Progenitor cell of endocrine pancreas (in vitro differentiated cells): ENCODE measurements at regions not wholly inside any gene's neighbourhood (a gene's known extent, or its start where the extent isn't known, plus 50 kb on each side); places are given as distances from the start of the nearest gene placed in this dataset.

ENCODE experiments used
- DNase-seq: peaks from one replicate; pipeline ENCODE4 v3.0.0; 2021; ENCODE audit warnings: low spot score; ENCODE audit not compliant: unreplicated experiment
- H3K27ac Mint-ChIP-seq: 2 replicates; pipeline ENCODE4 v1.8.0; 2021; ENCODE audit warnings: mild to moderate bottlenecking, moderate library complexity, mixed read lengths
- H3K27me3 Mint-ChIP-seq: 2 replicates; pipeline ENCODE4 v1.8.0; 2021; ENCODE audit warnings: mixed read lengths
- H3K36me3 Mint-ChIP-seq: 2 replicates; pipeline ENCODE4 v1.8.0; 2022; ENCODE audit warnings: mixed read lengths; ENCODE audit not compliant: insufficient read depth
- H3K4me1 Mint-ChIP-seq: 2 replicates; pipeline ENCODE4 v1.8.0; 2021; ENCODE audit warnings: low read depth, mixed read lengths
- H3K4me3 Mint-ChIP-seq: 2 replicates; pipeline ENCODE4 v1.8.0; 2021; ENCODE audit warnings: low read depth, mild to moderate bottlenecking, moderate library complexity, mixed read lengths
- H3K9me3 Mint-ChIP-seq: 2 replicates; pipeline ENCODE4 v1.8.0; 2021; ENCODE audit warnings: low read depth, mixed read lengths
- CTCF ChIP-seq: fragments of 200-600 bp; sonication (generic); IDR thresholded peaks from one replicate; pipeline ENCODE4 v1.5.0; 2021; ENCODE audit warnings: antibody characterized with exemption, mild to moderate bottlenecking; ENCODE audit not compliant: unreplicated experiment

GRCh38 chr12:13435235-13435933 is 238.9 kb downstream of the EMP1 start:
- Mint-ChIP-seq H3K27ac (no peak overlapping the region), H3K36me3 (no peaks in the 10 kb centered on the region), H3K9me3 (no peaks in the 10 kb centered on the region), H3K4me3 (no peak overlapping the region), H3K4me1 (peaks cover 7% of the 10 kb centered on the region), H3K27me3 (peaks cover 65% of the 10 kb centered on the region)
- TF ChIP-seq CTCF, result no peak
- DNase-seq, result no peak

DNA sequence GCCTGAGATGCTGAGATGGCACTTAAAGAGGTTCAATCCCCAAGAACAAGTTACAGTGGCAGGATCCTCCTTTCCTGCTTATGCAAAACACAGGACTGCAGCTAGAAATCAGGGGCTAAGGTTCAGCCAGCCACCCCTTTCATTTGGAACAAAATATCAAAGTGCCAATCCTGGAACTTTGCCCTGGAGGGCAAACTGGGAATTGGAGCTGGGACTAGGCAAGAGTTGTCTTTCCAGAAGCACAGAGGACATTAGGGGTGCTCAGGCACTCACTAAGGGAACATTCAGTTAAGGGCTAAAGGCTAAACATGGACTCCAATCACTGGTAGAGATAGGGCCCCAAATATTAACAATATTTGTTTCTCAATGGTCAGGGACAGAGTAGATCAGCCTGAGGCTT is 237.2 kb downstream of the EMP1 start:
- H3K4me1 Mint-ChIP-seq, result peaks cover 7% of the 10 kb centered on the region

DNA sequence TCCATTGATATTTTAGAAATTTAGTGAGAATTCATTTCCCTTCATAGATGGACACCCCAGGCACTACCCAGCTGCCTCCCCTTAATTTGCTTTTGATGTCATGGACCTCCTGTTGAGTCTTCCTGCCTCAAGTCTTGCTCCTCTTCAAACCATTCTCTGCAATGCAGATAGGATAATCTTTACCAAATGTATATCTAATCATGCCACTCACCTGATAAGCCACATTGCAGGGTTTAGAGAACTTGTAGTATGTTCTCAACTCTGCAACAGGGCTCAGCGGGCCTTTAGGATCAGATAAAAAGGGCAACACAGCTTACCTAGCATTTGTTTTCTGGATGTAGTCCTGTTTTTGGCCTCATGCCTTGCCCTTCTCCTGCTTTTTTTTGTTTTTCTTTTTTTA is 234.5 kb downstream of the EMP1 start:
- H3K36me3 Mint-ChIP-seq, result no peaks in the 10 kb centered on the region
- H3K27ac Mint-ChIP-seq, result no peak overlapping the region
- no peaks in the 10 kb centered on the region for H3K9me3 Mint-ChIP-seq
- TF ChIP-seq CTCF, result no peak
- peaks cover 65% of the 10 kb centered on the region for H3K27me3 Mint-ChIP-seq
- no peaks in the 10 kb centered on the region for H3K4me1 Mint-ChIP-seq
- no peak overlapping the region for H3K4me3 Mint-ChIP-seq
- DNase-seq, result no peak

More for the DNA sequence above, 237.2 kb downstream of the EMP1 start:
- Mint-ChIP-seq H3K27me3 (peaks cover 67% of the 10 kb centered on the region), H3K27ac (no peak overlapping the region), H3K4me3 (no peak overlapping the region), H3K36me3 (no peaks in the 10 kb centered on the region), H3K9me3 (no peaks in the 10 kb centered on the region)
- no peak for DNase-seq
- TF ChIP-seq CTCF, result no peak

DNA sequence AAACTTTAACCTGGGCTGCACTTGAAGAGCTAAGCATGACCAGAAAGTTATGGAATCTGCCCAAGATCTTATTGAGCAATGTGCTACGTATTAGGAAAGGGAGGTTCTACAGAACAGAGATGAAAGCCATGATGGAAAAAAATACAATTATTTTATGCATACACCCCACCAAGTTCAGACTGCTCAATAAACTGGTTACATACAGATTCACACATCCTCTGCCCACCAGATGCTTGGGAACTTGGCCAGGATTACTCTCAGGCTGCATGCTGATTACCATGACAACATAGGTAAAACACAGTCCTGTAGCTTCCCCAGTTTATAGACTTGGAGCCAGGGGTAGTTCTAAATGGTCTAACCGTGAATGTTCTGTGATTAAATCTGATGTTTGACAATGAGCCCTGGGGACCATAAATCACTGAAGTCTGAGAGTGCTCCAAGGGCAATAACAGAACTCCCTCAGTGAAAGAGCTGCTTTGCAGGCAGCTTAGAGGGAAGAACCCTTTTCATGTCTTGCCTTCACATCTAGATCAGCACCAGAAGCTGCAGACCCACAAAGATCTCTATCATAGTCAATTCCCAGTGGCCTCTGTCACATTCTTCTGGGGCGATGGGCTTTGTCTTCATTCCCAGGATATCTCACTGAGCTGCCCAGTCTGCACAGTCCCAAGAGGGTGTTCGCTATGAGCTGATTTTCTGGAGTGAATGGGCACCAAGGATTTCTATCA is 232.2 kb downstream of the EMP1 start:
- no peaks in the 10 kb centered on the region for H3K9me3 Mint-ChIP-seq
- no peaks in the 10 kb centered on the region for H3K4me1 Mint-ChIP-seq
- TF ChIP-seq CTCF, result no peak
- DNase-seq, result no peak
- H3K27me3 Mint-ChIP-seq, result peaks cover 61% of the 10 kb centered on the region
- H3K4me3 Mint-ChIP-seq, result no peak overlapping the region
- H3K36me3 Mint-ChIP-seq, result no peaks in the 10 kb centered on the region
- no peak overlapping the region for H3K27ac Mint-ChIP-seq

GRCh38 chr12:13425766-13426165 is 229.2 kb downstream of the EMP1 start:
- Mint-ChIP-seq H3K27me3 (peaks cover 47% of the 10 kb centered on the region), H3K36me3 (no peaks in the 10 kb centered on the region), H3K9me3 (no peaks in the 10 kb centered on the region), H3K4me1 (no peaks in the 10 kb centered on the region), H3K4me3 (no peak overlapping the region), H3K27ac (no peak overlapping the region)
- TF ChIP-seq CTCF, result no peak
- DNase-seq, result no peak
